Adrenal gland (tissue), 5 donors: ENCODE measurements at regions not wholly inside any gene's neighbourhood (a gene's known extent, or its start where the extent isn't known, plus 50 kb on each side); places are given as distances from the start of the nearest gene placed in this dataset.

ENCODE experiments used
- CTCF ChIP-seq, 6 experiments: fragments of 450-650 bp in 4 of 6; fragments of 200-600 bp in 2 of 6; sonication (generic) in 1 of 6; IDR thresholded peaks; 1 replicate in 5 of 6; 2 replicates in 1 of 6; pipeline versions ENCODE4 v1.5.1 to v1.8.0; 2016 to 2021; ENCODE audit warnings: antibody characterized with exemption in 6 of 6, mild to moderate bottlenecking in 2 of 6, moderate library complexity in 1 of 6
- POLR2A ChIP-seq, 2 donors: fragments of 450-650 bp; IDR thresholded peaks; one replicate each; pipeline ENCODE4 v1.6.1; 2017; ENCODE audit warnings: antibody characterized with exemption in 2 of 2, mild to moderate bottlenecking in 2 of 2, moderate library complexity in 1 of 2
- donor health status: DM: no; HTN: no; CAD: no.

- TF ChIP-seq CTCF (IDR thresholded peaks at IDR 0.05) (no peak), POLR2A (IDR thresholded peaks at IDR 0.05) (no peak)
Observed at GRCh38 chr10:4262449-4262848, 477.4 kb upstream of the KLF6 start.
